Fibroblast of lung (primary cell): ENCODE measurements at regions not wholly inside any gene's neighbourhood (a gene's known extent, or its start where the extent isn't known, plus 50 kb on each side); places are given as distances from the start of the nearest gene placed in this dataset.

Experiments used
- DNase-seq, 2 donors: peaks; one replicate each; pipeline versions ENCODE4 v3.0.0 to v3.0.0-alpha.2; 2010; ENCODE audit warnings: low read depth in 2 of 2
- H2AFZ ChIP-seq: 2 replicates; pipeline ENCODE4 v1.5.1; 2012; ENCODE audit warnings: low read length, control low read depth, inconsistent platforms
- H3K27ac ChIP-seq: 2 replicates; pipeline ENCODE4 v1.5.1; 2011; ENCODE audit warnings: low read length, control low read depth; ENCODE audit not compliant: insufficient read depth
- H3K27me3 ChIP-seq: 2 replicates; pipeline ENCODE4 v1.5.1; 2011; ENCODE audit warnings: mild to moderate bottlenecking, low read length; ENCODE audit not compliant: control insufficient read depth, insufficient read depth
- H3K36me3 ChIP-seq: 2 replicates; pipeline ENCODE4 v1.5.1; 2011; ENCODE audit warnings: low read length; ENCODE audit not compliant: control insufficient read depth, insufficient read depth
- H3K4me1 ChIP-seq: 2 replicates; pipeline ENCODE4 v1.5.1; 2011; ENCODE audit warnings: low read length; ENCODE audit not compliant: control insufficient read depth, insufficient read depth; ENCODE audit errors: extremely low read depth
- H3K4me2 ChIP-seq: 2 replicates; pipeline ENCODE4 v1.5.1; 2011; ENCODE audit warnings: low read length, control low read depth; ENCODE audit not compliant: insufficient read depth; ENCODE audit errors: extremely low read depth
- H3K4me3 ChIP-seq, 4 experiments: fragments of 200-600 bp in 1 of 4; sonication (generic) in 1 of 4; replicated peaks in 1 of 4; 2 replicates each; pipeline ENCODE4 v1.5.1; 2011 to 2016; ENCODE audit warnings: low read length in 4 of 4, low read depth in 3 of 4, mild to moderate bottlenecking in 3 of 4, control low read depth in 2 of 4, inconsistent platforms in 1 of 4, mixed read lengths in 1 of 4; ENCODE audit not compliant: insufficient read depth in 1 of 4; ENCODE audit errors: control extremely low read depth in 1 of 4
- H3K79me2 ChIP-seq: 2 replicates; pipeline ENCODE4 v1.5.1; 2012; ENCODE audit warnings: mild to moderate bottlenecking, low read length, inconsistent platforms; ENCODE audit not compliant: control insufficient read depth, insufficient read depth
- H3K9ac ChIP-seq: 2 replicates; pipeline ENCODE4 v1.5.1; 2011; ENCODE audit warnings: mild to moderate bottlenecking, low read length, control low read depth; ENCODE audit not compliant: insufficient read depth
- H3K9me3 ChIP-seq: 2 replicates; pipeline ENCODE4 v1.5.1; 2012; ENCODE audit warnings: low read depth, low read length; ENCODE audit not compliant: control insufficient read depth, insufficient read depth
- H4K20me1 ChIP-seq: 2 replicates; pipeline ENCODE4 v1.5.1; 2011; ENCODE audit warnings: low read length; ENCODE audit not compliant: control insufficient read depth, insufficient read depth; ENCODE audit errors: extremely low read depth
- CTCF ChIP-seq, 2 donors: IDR thresholded peaks in 1 of 2; conservative IDR thresholded peaks in 1 of 2; 1 replicate in 1 of 2; 2 replicates in 1 of 2; pipeline ENCODE4 v1.5.1; 2011 to 2012; ENCODE audit warnings: low read length in 2 of 2, control low read depth in 1 of 2, inconsistent platforms in 1 of 2, low read depth in 1 of 2, mild to moderate bottlenecking in 1 of 2
- EZH2 ChIP-seq: IDR thresholded peaks from 2 replicates; pipeline ENCODE4 v1.5.1; 2012; ENCODE audit warnings: low read length, control low read depth, mild to moderate bottlenecking; ENCODE audit errors: missing control alignments

- Histone ChIP-seq H3K4me1 (no peaks in the 10 kb centered on the region), H3K79me2 (no peaks in the 10 kb centered on the region), H3K4me3 (no peak overlapping the region), H3K27me3 (no peaks in the 10 kb centered on the region), H2AFZ (no peak overlapping the region), H3K4me2 (no peak overlapping the region), H3K27ac (no peak overlapping the region), H3K36me3 (no peaks in the 10 kb centered on the region), H3K9me3 (no peaks in the 10 kb centered on the region), H4K20me1 (no peaks in the 10 kb centered on the region), H3K9ac (no peak overlapping the region)
- TF ChIP-seq EZH2 (no peak), CTCF (conservative IDR thresholded peaks at IDR 0.05 in 1 of 2, IDR thresholded peaks at IDR 0.05 in 1 of 2; ENCODE audit: low read depth in 1 of 2, low read length in 2 of 2) (no peak)
- no peak for DNase-seq
Measured at GRCh38 chr5:124935065-124935464, 188.6 kb upstream of the ZNF608 start.

GRCh38 chr5:124936626-124936933 lies 190.1 kb upstream of the ZNF608 start:
- TF ChIP-seq EZH2: no peak
- no peak for TF ChIP-seq CTCF (conservative IDR thresholded peaks at IDR 0.05 in 1 of 2, IDR thresholded peaks at IDR 0.05 in 1 of 2; ENCODE audit: low read depth in 1 of 2, low read length in 2 of 2)

DNA sequence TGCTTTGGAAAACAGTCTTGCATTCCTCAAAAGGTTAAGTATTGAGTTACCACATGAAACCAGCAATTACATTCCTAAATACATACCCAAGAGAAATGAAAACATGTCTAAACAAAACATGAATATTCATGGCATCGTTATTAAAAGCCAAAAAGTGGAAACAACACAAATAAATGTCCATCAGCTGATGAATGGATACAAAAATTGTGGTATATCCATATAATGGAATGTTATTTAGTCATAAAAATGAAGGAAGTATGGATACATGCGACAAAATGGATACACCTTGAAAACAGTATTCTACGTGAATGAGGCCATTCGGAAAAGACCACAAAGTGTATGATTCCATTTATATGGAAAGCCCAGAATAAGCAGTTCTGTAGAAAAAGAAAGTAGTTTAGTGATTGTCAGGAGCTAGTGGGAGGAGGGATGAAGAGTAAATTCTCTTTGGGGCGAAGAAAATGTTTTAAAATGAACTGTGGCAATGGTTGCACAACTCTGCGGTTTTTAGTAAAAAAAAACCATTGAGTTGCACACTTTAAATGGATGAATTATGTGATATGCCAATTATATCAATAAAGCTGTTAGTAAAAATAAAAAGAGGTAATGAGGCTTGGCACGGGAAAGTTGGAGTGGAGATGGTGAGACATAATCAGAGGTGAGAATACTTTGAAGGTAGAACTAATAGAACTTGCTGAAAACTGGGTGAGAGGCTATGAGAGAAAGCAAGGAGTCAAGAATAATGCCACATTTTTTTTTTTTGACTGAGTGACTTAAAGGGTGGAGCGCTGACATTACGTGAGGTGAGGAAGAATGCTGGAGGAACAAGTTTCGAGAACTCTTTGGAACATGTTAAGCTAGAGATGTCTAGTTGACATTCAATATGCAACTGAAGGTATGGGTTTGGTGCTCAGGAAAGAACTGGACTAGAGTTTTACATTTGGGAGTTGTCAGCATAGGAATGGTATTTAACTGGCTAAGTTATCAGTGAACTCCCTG lies 194.9 kb upstream of the ZNF608 start:
- Histone ChIP-seq H3K79me2 (no peaks in the 10 kb centered on the region), H3K4me1 (no peaks in the 10 kb centered on the region), H3K4me3 (no peak overlapping the region), H2AFZ (no peak overlapping the region), H3K9ac (no peak overlapping the region), H3K27me3 (no peaks in the 10 kb centered on the region), H3K27ac (no peak overlapping the region), H3K9me3 (no peaks in the 10 kb centered on the region), H3K4me2 (no peak overlapping the region), H3K36me3 (no peaks in the 10 kb centered on the region), H4K20me1 (no peaks in the 10 kb centered on the region)
- no peak for DNase-seq
- TF ChIP-seq EZH2: no peak
- TF ChIP-seq CTCF (conservative IDR thresholded peaks at IDR 0.05 in 1 of 2, IDR thresholded peaks at IDR 0.05 in 1 of 2; ENCODE audit: low read depth in 1 of 2, low read length in 2 of 2): no peak

More at GRCh38 chr5:124936626-124936933, 190.1 kb upstream of the ZNF608 start:
- no peaks in the 10 kb centered on the region for H3K27me3 ChIP-seq
- H3K9me3 ChIP-seq: no peaks in the 10 kb centered on the region
- H4K20me1 ChIP-seq: no peaks in the 10 kb centered on the region
- H3K4me3 ChIP-seq: no peak overlapping the region
- H3K4me2 ChIP-seq: no peak overlapping the region
- no peaks in the 10 kb centered on the region for H3K4me1 ChIP-seq
- no peak for DNase-seq
- H2AFZ ChIP-seq: no peak overlapping the region
- no peaks in the 10 kb centered on the region for H3K79me2 ChIP-seq
- no peaks in the 10 kb centered on the region for H3K36me3 ChIP-seq
- H3K9ac ChIP-seq: no peak overlapping the region
- H3K27ac ChIP-seq: no peak overlapping the region
